SK-N-SH (cell line): ENCODE measurements at regions not wholly inside any gene's neighbourhood (a gene's known extent, or its start where the extent isn't known, plus 50 kb on each side); places are given as distances from the start of the nearest gene placed in this dataset.

ENCODE experiments used
- CTCF ChIA-PET: fragments of 300-600, 350-600 bp; formaldehyde crosslinking; extraction: SDS; loops from one replicate; lab custom pipeline; 2021; lab: Yijun Ruan, JAX
- POLR2A ChIA-PET: fragments of 350-600 bp; sonication (Branson Sonifier 250); formaldehyde crosslinking; extraction: SDS; loops from one replicate; lab custom pipeline; 2020; ENCODE audit warnings: antibody characterized with exemption, inconsistent platforms; lab: Yijun Ruan, JAX
- DNase-seq: peaks from one replicate; pipeline ENCODE4 v3.0.0; 2012
- H2AFZ ChIP-seq: fragments of 200-600 bp; sonication (generic); 2 replicates; pipeline ENCODE4 v1.8.1; 2016; ENCODE audit warnings: antibody characterized with exemption, mild to moderate bottlenecking, low read depth
- H3F3A ChIP-seq: fragments of 200-600 bp; sonication (generic); replicated peaks from 2 replicates; pipeline ENCODE3; 2016; ENCODE audit warnings: antibody characterized with exemption, mild to moderate bottlenecking; ENCODE audit not compliant: insufficient read depth
- H3K27ac ChIP-seq, 2 experiments: fragments of 200-500 bp in 1 of 2; fragments of 200-600 bp in 1 of 2; sonication (Bioruptor generic) in 1 of 2; sonication (generic), shearing (Covaris generic) in 1 of 2; 2 replicates each; pipeline versions ENCODE4 v1.5.1 to v1.6.1; 2014 to 2016; ENCODE audit warnings: low read depth in 2 of 2, inconsistent platforms in 1 of 2, low read length in 1 of 2, mild to moderate bottlenecking in 1 of 2, mixed read lengths in 1 of 2
- H3K27me3 ChIP-seq: fragments of 200-600 bp; sonication (generic), shearing (Covaris generic); 2 replicates; pipeline ENCODE4 v1.6.1; 2016; ENCODE audit warnings: mixed run types; ENCODE audit not compliant: insufficient read depth
- H3K36me3 ChIP-seq, 2 experiments: fragments of 200-500 bp in 1 of 2; fragments of 200-600 bp in 1 of 2; sonication (Bioruptor generic) in 1 of 2; sonication (generic) in 1 of 2; replicated peaks in 1 of 2; 2 replicates each; pipeline versions ENCODE3 to v1.5.1; 2014 to 2016; ENCODE audit warnings: low read length in 1 of 2, mild to moderate bottlenecking in 1 of 2; ENCODE audit not compliant: insufficient read depth in 2 of 2, control insufficient read depth in 1 of 2
- H3K4me1 ChIP-seq, 2 experiments: fragments of 200-500 bp in 1 of 2; fragments of 200-600 bp in 1 of 2; sonication (Bioruptor generic) in 1 of 2; sonication (generic), shearing (Covaris generic) in 1 of 2; 2 replicates each; pipeline versions ENCODE4 v1.5.1 to v1.6.1; 2014 to 2016; ENCODE audit warnings: low read depth in 1 of 2, low read length in 1 of 2, mixed run types in 1 of 2; ENCODE audit not compliant: insufficient read depth in 2 of 2, control insufficient read depth in 1 of 2
- H3K4me2 ChIP-seq: fragments of 200-600 bp; sonication (generic), shearing (Covaris generic); 2 replicates; pipeline ENCODE4 v1.6.1; 2017; ENCODE audit warnings: mixed run types
- H3K4me3 ChIP-seq, 2 experiments: fragments of 200-500 bp in 1 of 2; fragments of 200-600 bp in 1 of 2; sonication (Bioruptor generic) in 1 of 2; sonication (generic), shearing (Covaris generic) in 1 of 2; 2 replicates each; pipeline versions ENCODE4 v1.5.1 to v1.8.1; 2014 to 2016; ENCODE audit warnings: low read depth in 2 of 2, inconsistent platforms in 1 of 2, low read length in 1 of 2, mild to moderate bottlenecking in 1 of 2, mixed read lengths in 1 of 2, moderate library complexity in 1 of 2
- H3K79me2 ChIP-seq: fragments of 200-600 bp; sonication (generic); 2 replicates; pipeline ENCODE4 v1.8.1; 2017; ENCODE audit warnings: mild to moderate bottlenecking; ENCODE audit not compliant: insufficient read depth
- H3K9ac ChIP-seq: fragments of 200-600 bp; sonication (generic); 2 replicates; pipeline ENCODE4 v1.6.1; 2017; ENCODE audit warnings: mixed run types
- H3K9me2 ChIP-seq: fragments of 200-600 bp; sonication (generic); 2 replicates; pipeline ENCODE4 v1.6.1; 2017; ENCODE audit warnings: mixed run types
- H3K9me3 ChIP-seq: fragments of 200-600 bp; sonication (generic); 2 replicates; pipeline ENCODE4 v1.6.1; 2017; ENCODE audit warnings: mixed run types, mild to moderate bottlenecking, moderate library complexity
- H4K20me1 ChIP-seq: fragments of 200-600 bp; sonication (generic); 2 replicates; pipeline ENCODE4 v1.6.1; 2017; ENCODE audit warnings: mild to moderate bottlenecking, mixed run types; ENCODE audit not compliant: insufficient read depth
- ELF1 ChIP-seq: IDR thresholded peaks from 2 replicates; pipeline ENCODE4 v1.4.0; 2012
- EZH2phosphoT487 ChIP-seq: fragments of 200-600 bp; sonication (generic); IDR thresholded peaks from 2 replicates; pipeline ENCODE4 v1.6.1; 2017; ENCODE audit warnings: low read depth, mixed run types, mild to moderate bottlenecking, antibody characterized with exemption, moderate library complexity, borderline replicate concordance
- GATA2 ChIP-seq: sonication (generic); formaldehyde crosslinking; IDR thresholded peaks from 2 replicates; pipeline ENCODE4 v1.5.0; 2020; ENCODE audit warnings: mild to moderate bottlenecking, missing genetic modification reagents
- IRF3 ChIP-seq: fragments of 150-350 bp; IDR thresholded peaks from 2 replicates; pipeline ENCODE4 v1.6.1; 2016; ENCODE audit warnings: mild to moderate bottlenecking, low read depth, low read length
- JUND ChIP-seq: IDR thresholded peaks from 2 replicates; pipeline ENCODE4 v1.4.0; 2012
- MXI1 ChIP-seq: IDR thresholded peaks from 2 replicates; pipeline ENCODE4 v1.6.1; 2012; ENCODE audit warnings: mild to moderate bottlenecking, low read depth, low read length, improper control_type of control experiment
- NRF1 ChIP-seq: IDR thresholded peaks from 2 replicates; pipeline ENCODE4 v1.6.1; 2012; ENCODE audit warnings: low read depth, mild to moderate bottlenecking, low read length
- PBX3 ChIP-seq: IDR thresholded peaks from 2 replicates; pipeline ENCODE4; 2012
- POLR2AphosphoS5 ChIP-seq: IDR thresholded peaks from 2 replicates; pipeline ENCODE4 v1.6.1; 2012; ENCODE audit warnings: low read depth, low read length
- RAD21 ChIP-seq: IDR thresholded peaks from 2 replicates; pipeline ENCODE4 v1.6.1; 2012; ENCODE audit warnings: mild to moderate bottlenecking, low read length
- RCOR1 ChIP-seq: fragments of 150-350 bp; IDR thresholded peaks from 2 replicates; pipeline ENCODE4 v1.6.1; 2017; ENCODE audit warnings: antibody characterized with exemption, low read length
- TCF12 ChIP-seq: IDR thresholded peaks from 2 replicates; pipeline ENCODE4 v1.4.0; 2012
- USF1 ChIP-seq: IDR thresholded peaks from 2 replicates; pipeline ENCODE4 v1.4.0; 2012; ENCODE audit warnings: low read depth, borderline replicate concordance
- USF2 ChIP-seq: fragments of 150-350 bp; IDR thresholded peaks from 2 replicates; pipeline ENCODE4 v1.6.1; 2017; ENCODE audit warnings: antibody characterized with exemption, low read length, low read depth, borderline replicate concordance
- YY1 ChIP-seq: IDR thresholded peaks from 2 replicates; pipeline ENCODE4 v1.4.0; 2012; ENCODE audit warnings: low read depth, mild to moderate bottlenecking
- WGBS: methylation state at CpG from one replicate; pipeline ENCODE4 v1.1.6; 2017; ENCODE audit warnings: low lambda C conversion rate; 5-methylcytosine and 5-hydroxymethylcytosine counted together

- Histone ChIP-seq H3K4me1 (no peaks in the 10 kb centered on the region; a peak in 1 of 4 replicates), H3K4me2 (no peak overlapping the region), H3K79me2 (no peaks in the 10 kb centered on the region), H3K27ac (no peak overlapping the region), H3K9me3 (no peaks in the 10 kb centered on the region), H3K36me3 (no peaks in the 10 kb centered on the region), H2AFZ (no peak overlapping the region), H3K9ac (no peak overlapping the region), H3K9me2 (no peaks in the 10 kb centered on the region), H3K27me3 (no peaks in the 10 kb centered on the region), H3F3A (no peaks in the 10 kb centered on the region), H3K4me3 (no peak overlapping the region), H4K20me1 (no peaks in the 10 kb centered on the region)
- no peak for DNase-seq
- TF ChIP-seq MXI1 (no peak), PBX3 (no peak), TCF12 (no peak), ELF1 (no peak), USF1 (no peak), JUND (no peak), RCOR1 (no peak), NRF1 (no peak), USF2 (no peak), POLR2AphosphoS5 (no peak), YY1 (no peak)
- ChIA-PET CTCF (no interaction called here), POLR2A (no interaction called here)
- 37% methylated on average over 6 of the region's 16 CpGs for WGBS
Observed at GRCh38 chr14:105844047-105844630, 317.8 kb downstream of the TMEM121 start.

- no peak overlapping the region for H3K4me2 ChIP-seq
- POLR2A ChIA-PET = interaction anchor here (0.6 kb wide), 1 partner anchor 7 kb away, joined by 3 read pairs; no protein-coding TSS in a partner anchor
- H3K4me1 ChIP-seq = no peaks in the 10 kb centered on the region; a peak in 1 of 4 replicates
- no peak overlapping the region for H3K9ac ChIP-seq
- no peaks in the 10 kb centered on the region for H3K27me3 ChIP-seq
- no peaks in the 10 kb centered on the region for H3K36me3 ChIP-seq
- H3K27ac ChIP-seq = no peak overlapping the region
- TF ChIP-seq NRF1 = no peak
- no peak for TF ChIP-seq EZH2phosphoT487
- TF ChIP-seq RAD21 = no peak
- TF ChIP-seq GATA2 (CRISPR knock-in tag) = no peak
- TF ChIP-seq IRF3 = no peak
- H3K4me3 ChIP-seq = no peak overlapping the region
- WGBS = 51% methylated on average over 17 of the region's 18 CpGs
- H3K79me2 ChIP-seq = no peaks in the 10 kb centered on the region
- H3K9me2 ChIP-seq = no peaks in the 10 kb centered on the region
- no peaks in the 10 kb centered on the region for H4K20me1 ChIP-seq
- H2AFZ ChIP-seq = no peak overlapping the region
- H3K9me3 ChIP-seq = no peaks in the 10 kb centered on the region
- no peaks in the 10 kb centered on the region for H3F3A ChIP-seq
- no peak for DNase-seq
- CTCF ChIA-PET = no interaction called here
Observed at GRCh38 chr14:105844810-105845724, 318.7 kb downstream of the TMEM121 start.
